ENCODE measurements at regions not wholly inside any gene's neighbourhood (a gene's known extent, or its start where the extent isn't known, plus 50 kb on each side); places are given as distances from the start of the nearest gene placed in this dataset.
"Not testable (repeated sequence)": the region's sequence is repeated elsewhere in the genome, so short reads cannot be mapped to it uniquely, and the experiment has no call there.

GRCh38 chr10:8177526-8177925, 123.0 kb downstream of the GATA3 start:
- TF ChIP-seq, protein P1, sequence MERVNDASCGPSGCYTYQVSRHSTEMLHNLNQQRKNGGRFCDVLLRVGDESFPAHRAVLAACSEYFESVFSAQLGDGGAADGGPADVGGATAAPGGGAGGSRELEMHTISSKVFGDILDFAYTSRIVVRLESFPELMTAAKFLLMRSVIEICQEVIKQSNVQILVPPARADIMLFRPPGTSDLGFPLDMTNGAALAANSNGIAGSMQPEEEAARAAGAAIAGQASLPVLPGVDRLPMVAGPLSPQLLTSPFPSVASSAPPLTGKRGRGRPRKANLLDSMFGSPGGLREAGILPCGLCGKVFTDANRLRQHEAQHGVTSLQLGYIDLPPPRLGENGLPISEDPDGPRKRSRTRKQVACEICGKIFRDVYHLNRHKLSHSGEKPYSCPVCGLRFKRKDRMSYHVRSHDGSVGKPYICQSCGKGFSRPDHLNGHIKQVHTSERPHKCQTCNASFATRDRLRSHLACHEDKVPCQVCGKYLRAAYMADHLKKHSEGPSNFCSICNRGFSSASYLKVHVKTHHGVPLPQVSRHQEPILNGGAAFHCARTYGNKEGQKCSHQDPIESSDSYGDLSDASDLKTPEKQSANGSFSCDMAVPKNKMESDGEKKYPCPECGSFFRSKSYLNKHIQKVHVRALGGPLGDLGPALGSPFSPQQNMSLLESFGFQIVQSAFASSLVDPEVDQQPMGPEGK (CRISPR knock-in tag; IDR thresholded peaks at IDR 0.05; ENCODE audit: borderline replicate concordance): not testable (repeated sequence)
- TF ChIP-seq ZFP30, CSDC2, ESRRG (CRISPR knock-in tag; IDR thresholded peaks at IDR 0.05): not testable (repeated sequence)
